ENCODE measurements at regions not wholly inside any gene's neighbourhood (a gene's known extent, or its start where the extent isn't known, plus 50 kb on each side); places are given as distances from the start of the nearest gene placed in this dataset.

- no peak for TF ChIP-seq POLR2A (IDR thresholded peaks at IDR 0.05; ENCODE audit: low read length)
- no peak for TF ChIP-seq GATA1 (IDR thresholded peaks at IDR 0.05; ENCODE audit: low read depth, low read length)
These were observed 173.1 kb upstream of the ANK2 start for GRCh38 chr4:112876316-112876715.
